ENCODE measurements at regions not wholly inside any gene's neighbourhood (a gene's known extent, or its start where the extent isn't known, plus 50 kb on each side); places are given as distances from the start of the nearest gene placed in this dataset.

DNA sequence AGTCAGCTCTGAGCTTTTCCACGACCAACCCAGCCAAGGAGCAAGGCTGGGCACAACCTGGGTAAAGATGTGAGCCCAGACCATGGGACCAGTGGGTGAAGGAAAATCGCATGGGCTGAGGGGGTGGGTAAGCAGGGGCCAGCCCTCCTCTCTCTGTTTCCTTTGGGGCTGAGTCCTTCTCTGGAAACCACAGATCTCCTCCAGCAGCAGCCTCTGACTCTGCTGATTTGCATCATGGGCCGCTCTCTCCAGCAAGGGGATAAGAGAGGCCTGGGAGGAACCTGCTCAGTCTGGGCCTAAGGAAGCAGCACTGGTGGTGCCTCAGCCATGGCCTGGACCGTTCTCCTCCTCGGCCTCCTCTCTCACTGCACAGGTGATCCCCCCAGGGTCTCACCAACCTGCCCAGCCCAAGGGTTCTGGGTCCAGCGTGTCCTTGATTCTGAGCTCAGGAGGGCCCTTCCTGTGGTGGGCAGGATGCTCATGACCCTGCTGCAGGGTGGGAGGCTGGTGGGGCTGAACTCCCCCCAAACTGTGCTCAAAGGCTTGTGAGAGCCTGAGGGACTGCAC is 67.8 kb downstream of the GGTLC2 start:
- TF ChIP-seq, protein P1, sequence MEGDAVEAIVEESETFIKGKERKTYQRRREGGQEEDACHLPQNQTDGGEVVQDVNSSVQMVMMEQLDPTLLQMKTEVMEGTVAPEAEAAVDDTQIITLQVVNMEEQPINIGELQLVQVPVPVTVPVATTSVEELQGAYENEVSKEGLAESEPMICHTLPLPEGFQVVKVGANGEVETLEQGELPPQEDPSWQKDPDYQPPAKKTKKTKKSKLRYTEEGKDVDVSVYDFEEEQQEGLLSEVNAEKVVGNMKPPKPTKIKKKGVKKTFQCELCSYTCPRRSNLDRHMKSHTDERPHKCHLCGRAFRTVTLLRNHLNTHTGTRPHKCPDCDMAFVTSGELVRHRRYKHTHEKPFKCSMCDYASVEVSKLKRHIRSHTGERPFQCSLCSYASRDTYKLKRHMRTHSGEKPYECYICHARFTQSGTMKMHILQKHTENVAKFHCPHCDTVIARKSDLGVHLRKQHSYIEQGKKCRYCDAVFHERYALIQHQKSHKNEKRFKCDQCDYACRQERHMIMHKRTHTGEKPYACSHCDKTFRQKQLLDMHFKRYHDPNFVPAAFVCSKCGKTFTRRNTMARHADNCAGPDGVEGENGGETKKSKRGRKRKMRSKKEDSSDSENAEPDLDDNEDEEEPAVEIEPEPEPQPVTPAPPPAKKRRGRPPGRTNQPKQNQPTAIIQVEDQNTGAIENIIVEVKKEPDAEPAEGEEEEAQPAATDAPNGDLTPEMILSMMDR (IDR thresholded peaks at IDR 0.05) = no peak
- no peak for TF ChIP-seq POLR2A (IDR thresholded peaks at IDR 0.05)

All from Peyer's patch (tissue), 4 donors.